ENCODE measurements at regions not wholly inside any gene's neighbourhood (a gene's known extent, or its start where the extent isn't known, plus 50 kb on each side); places are given as distances from the start of the nearest gene placed in this dataset.
"Not testable (repeated sequence)": the region's sequence is repeated elsewhere in the genome, so short reads cannot be mapped to it uniquely, and the experiment has no call there.

- no peak for DNase-seq
These were observed 95.0 kb downstream of the TMEM17 start for GRCh38 chr2:62410926-62411456.

- no peak for DNase-seq
These were observed 96.0 kb downstream of the TMEM17 start for GRCh38 chr2:62410015-62410453.

- no peak for DNase-seq
These were observed 96.6 kb downstream of the TMEM17 start for GRCh38 chr2:62409442-62409841.

- no peak for DNase-seq
These were observed 97.7 kb downstream of the TMEM17 start for GRCh38 chr2:62408241-62408677.

GRCh38 chr2:62407838-62408237 is 98.2 kb downstream of the TMEM17 start:
- DNase-seq, result no peak

GRCh38 chr2:62407401-62407800 is 98.6 kb downstream of the TMEM17 start:
- DNase-seq, result no peak

GRCh38 chr2:62406573-62407043 is 99.4 kb downstream of the TMEM17 start:
- no peak for DNase-seq

- DNase-seq, result no peak
These were observed 101.1 kb downstream of the TMEM17 start for GRCh38 chr2:62404913-62405312.

- DNase-seq, result no peak
These were observed 103.8 kb downstream of the TMEM17 start for GRCh38 chr2:62402156-62402555.

GRCh38 chr2:62398356-62398755 is 107.6 kb downstream of the TMEM17 start:
- DNase-seq, result no peak

GRCh38 chr2:62396880-62397279 is 109.1 kb downstream of the TMEM17 start:
- no peak for DNase-seq

GRCh38 chr2:62393293-62393692 is 112.7 kb downstream of the TMEM17 start:
- no peak for DNase-seq

- DNase-seq, result no peak
These were observed 114.3 kb downstream of the TMEM17 start for GRCh38 chr2:62391696-62392095.

- DNase-seq, result not testable (repeated sequence)
These were observed 119.6 kb downstream of the TMEM17 start for GRCh38 chr2:62386378-62386777.

GRCh38 chr2:62383846-62384245 is 122.1 kb downstream of the TMEM17 start:
- no peak for DNase-seq

- no peak for DNase-seq
These were observed 123.2 kb downstream of the TMEM17 start for GRCh38 chr2:62382757-62383156.

- DNase-seq, result no peak
These were observed 123.9 kb downstream of the TMEM17 start for GRCh38 chr2:62382122-62382521.

- no peak for DNase-seq
These were observed 124.3 kb downstream of the TMEM17 start for GRCh38 chr2:62381656-62382055.

- DNase-seq, result no peak
These were observed 126.4 kb downstream of the TMEM17 start for GRCh38 chr2:62379566-62379965.

- DNase-seq, result no peak
These were observed 130.9 kb downstream of the TMEM17 start for GRCh38 chr2:62375113-62375420.

- DNase-seq, result no peak
These were observed 131.5 kb downstream of the TMEM17 start for GRCh38 chr2:62374301-62375112.

- no peak for DNase-seq
These were observed 133.2 kb downstream of the TMEM17 start for GRCh38 chr2:62372824-62373223.

- DNase-seq, result no peak
These were observed 135.4 kb downstream of the TMEM17 start for GRCh38 chr2:62370321-62371250.
